GM12875 (cell line): ENCODE measurements at regions not wholly inside any gene's neighbourhood (a gene's known extent, or its start where the extent isn't known, plus 50 kb on each side); places are given as distances from the start of the nearest gene placed in this dataset.

Experiments used
- H3K4me3 ChIP-seq: one replicate; pipeline ENCODE4 v1.5.1; 2011; ENCODE audit warnings: low read depth, low read length, control low read depth
- TF ChIP-seq, protein P1 (sequence below): IDR thresholded peaks from 2 replicates; pipeline ENCODE4 v1.5.1; 2011; ENCODE audit warnings: low read depth, mild to moderate bottlenecking, control low read depth, inconsistent platforms, low read length, moderate library complexity, borderline replicate concordance; ENCODE audit not compliant: insufficient read depth

DNA sequence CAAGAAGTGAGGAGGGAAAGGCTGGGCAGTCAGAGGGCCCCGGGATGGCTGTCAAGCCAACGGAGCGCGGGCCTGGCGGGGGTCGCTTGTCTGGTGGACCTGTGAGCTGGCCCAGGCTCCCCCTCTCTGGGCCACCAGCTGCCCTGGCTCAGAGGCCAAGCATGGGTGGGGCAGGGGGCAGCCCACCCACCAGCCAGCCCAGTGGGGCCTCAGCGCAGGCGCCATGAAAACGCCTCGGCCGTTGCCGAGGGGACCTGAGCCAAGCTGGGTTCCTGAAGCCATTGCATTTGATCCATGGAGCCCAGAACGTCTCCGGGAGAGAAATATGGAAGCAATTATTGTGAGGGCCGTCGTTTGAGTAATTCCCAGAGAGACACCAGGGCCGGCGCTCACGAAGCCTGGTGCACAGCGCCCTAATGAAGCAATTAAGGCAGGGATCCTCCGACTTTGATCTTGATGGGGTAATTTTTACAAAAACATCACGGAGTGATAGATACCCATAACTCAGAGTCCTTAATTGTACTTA is 90.5 kb upstream of the TTC34 start:
- TF ChIP-seq, protein P1, sequence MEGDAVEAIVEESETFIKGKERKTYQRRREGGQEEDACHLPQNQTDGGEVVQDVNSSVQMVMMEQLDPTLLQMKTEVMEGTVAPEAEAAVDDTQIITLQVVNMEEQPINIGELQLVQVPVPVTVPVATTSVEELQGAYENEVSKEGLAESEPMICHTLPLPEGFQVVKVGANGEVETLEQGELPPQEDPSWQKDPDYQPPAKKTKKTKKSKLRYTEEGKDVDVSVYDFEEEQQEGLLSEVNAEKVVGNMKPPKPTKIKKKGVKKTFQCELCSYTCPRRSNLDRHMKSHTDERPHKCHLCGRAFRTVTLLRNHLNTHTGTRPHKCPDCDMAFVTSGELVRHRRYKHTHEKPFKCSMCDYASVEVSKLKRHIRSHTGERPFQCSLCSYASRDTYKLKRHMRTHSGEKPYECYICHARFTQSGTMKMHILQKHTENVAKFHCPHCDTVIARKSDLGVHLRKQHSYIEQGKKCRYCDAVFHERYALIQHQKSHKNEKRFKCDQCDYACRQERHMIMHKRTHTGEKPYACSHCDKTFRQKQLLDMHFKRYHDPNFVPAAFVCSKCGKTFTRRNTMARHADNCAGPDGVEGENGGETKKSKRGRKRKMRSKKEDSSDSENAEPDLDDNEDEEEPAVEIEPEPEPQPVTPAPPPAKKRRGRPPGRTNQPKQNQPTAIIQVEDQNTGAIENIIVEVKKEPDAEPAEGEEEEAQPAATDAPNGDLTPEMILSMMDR: no peak

GRCh38 chr1:2893473-2894120 is 92.1 kb upstream of the TTC34 start:
- TF ChIP-seq, protein P1: no peak
- H3K4me3 ChIP-seq: no peak overlapping the region

More for the DNA sequence above, 90.5 kb upstream of the TTC34 start:
- no peak overlapping the region for H3K4me3 ChIP-seq

GRCh38 chr1:2894381-2895041 is 93.0 kb upstream of the TTC34 start:
- H3K4me3 ChIP-seq: no peak overlapping the region
- TF ChIP-seq, protein P1: no peak

- TF ChIP-seq, protein P1: no peak
Measured at GRCh38 chr1:2896824-2897223, 95.3 kb upstream of the TTC34 start.

DNA sequence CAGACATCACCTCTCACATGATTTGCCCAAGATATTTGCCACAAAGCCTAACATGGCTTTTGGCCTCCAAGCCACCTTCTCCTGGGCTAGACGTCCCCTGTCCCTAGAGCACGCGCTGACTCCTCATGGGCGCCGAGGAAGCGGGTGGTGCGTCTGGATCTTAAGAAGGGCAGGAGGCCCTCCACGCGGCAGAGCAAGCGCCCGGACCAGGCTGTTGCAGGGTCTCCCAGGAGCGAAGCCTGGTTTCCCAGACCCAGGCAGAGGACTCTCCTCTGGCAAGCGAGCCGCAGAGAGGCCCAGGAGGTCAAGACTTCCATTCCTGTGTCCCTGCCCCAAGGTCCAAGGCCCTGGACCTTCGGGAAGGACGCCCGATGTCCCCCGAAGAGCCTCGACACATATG is 101.7 kb upstream of the TTC34 start:
- no peak overlapping the region for H3K4me3 ChIP-seq

More at GRCh38 chr1:2896824-2897223, 95.3 kb upstream of the TTC34 start:
- H3K4me3 ChIP-seq: no peak overlapping the region

GRCh38 chr1:2904191-2904590 is 102.7 kb upstream of the TTC34 start:
- no peak overlapping the region for H3K4me3 ChIP-seq

More for the DNA sequence above, 101.7 kb upstream of the TTC34 start:
- TF ChIP-seq, protein P1: no peak

More at GRCh38 chr1:2904191-2904590, 102.7 kb upstream of the TTC34 start:
- TF ChIP-seq, protein P1: no peak
